Cerebellar cortex (tissue), 1 donor: ENCODE measurements at regions not wholly inside any gene's neighbourhood (a gene's known extent, or its start where the extent isn't known, plus 50 kb on each side); places are given as distances from the start of the nearest gene placed in this dataset.
"Not testable (repeated sequence)": the region's sequence is repeated elsewhere in the genome, so short reads cannot be mapped to it uniquely, and the experiment has no call there.

ENCODE experiments used
- DNase-seq: peaks from one replicate; pipeline ENCODE4 v3.0.0-alpha.2; 2015; ENCODE audit warnings: low spot score

GRCh38 chr7:156036153-156036552 lies 223.9 kb upstream of the SHH start:
- DNase-seq = no peak

- not testable (repeated sequence) for DNase-seq
Measured at GRCh38 chr7:156035387-156035786, 223.1 kb upstream of the SHH start.

GRCh38 chr7:156034397-156034796 lies 222.1 kb upstream of the SHH start:
- no peak for DNase-seq

DNA sequence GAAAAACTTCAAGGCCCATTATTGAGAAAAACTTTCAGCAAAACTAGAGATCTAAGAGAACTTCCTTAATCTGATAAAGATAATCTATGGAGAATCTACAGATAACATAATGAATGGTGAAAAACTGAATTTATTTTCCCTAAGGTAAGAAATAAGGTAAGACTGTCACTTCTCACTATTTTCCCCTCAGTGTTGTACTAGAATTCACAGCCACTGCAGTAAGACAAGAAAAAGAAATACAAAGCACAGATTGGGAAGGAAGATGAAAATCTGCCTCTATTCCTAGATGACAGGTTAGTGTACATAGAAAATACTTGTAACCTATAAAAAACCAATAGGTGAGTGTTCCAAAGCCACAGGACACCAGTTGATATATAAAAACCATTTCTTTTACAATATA lies 220.7 kb upstream of the SHH start:
- no peak for DNase-seq

DNA sequence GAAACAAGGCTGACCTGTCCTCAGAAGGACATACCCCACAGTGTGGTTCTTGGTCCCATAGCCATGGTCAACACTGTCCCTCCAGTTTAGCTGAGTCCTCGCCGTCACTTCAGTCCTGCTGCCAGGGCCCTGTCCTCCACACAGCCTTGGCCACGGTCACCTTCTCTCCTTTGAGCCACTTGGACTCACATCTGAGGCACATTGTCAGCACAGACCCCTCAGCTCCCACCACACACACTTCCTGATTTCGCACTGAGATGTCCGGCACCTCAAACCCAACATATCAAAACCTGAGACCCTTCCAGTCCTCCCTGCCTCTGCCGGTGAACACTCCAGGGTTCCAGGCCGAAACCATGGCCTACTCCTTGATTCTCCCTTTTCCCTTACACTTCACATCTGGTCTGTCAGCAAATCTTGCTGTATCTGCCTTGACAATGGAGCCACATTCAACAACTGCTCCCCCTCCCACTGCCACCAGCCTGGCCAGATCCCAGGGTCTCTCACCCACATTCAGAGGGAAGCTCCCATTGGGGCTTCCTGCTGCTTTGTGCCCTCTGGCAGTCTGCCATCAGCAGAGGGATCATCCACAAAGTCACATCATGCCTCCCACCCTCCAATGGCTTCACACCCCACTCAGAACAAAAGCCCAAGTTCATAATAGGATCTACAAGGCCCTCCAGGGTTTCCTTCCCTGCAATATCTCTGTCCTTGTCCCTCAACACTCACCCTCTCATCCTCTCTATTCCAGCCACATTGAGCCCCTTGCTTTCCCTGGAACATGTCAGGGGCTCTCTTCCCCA lies 219.6 kb upstream of the SHH start:
- DNase-seq = no peak

- DNase-seq = no peak
Measured at GRCh38 chr7:156029460-156030007, 217.3 kb upstream of the SHH start.

- DNase-seq = no peak
Measured at GRCh38 chr7:156028521-156028920, 216.3 kb upstream of the SHH start.

DNA sequence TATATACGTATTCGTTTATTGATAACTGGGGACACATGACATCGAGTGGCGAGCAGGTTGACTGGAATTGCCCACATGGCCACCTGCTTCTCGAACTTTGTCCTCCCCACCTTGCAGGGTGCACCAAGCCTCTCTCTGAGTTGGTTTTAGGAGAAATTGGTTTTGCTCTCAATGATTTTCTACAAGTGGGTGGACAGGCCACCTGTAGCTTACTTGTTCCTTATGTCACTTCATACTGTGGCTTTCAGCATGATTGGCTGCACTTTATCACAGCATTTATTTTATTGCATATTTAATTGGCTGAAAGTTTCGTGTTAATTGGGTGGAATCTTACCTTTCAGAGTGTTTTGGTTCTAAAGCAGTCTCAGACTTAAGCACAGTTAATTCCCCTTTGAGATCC lies 215.6 kb upstream of the SHH start:
- no peak for DNase-seq

DNA sequence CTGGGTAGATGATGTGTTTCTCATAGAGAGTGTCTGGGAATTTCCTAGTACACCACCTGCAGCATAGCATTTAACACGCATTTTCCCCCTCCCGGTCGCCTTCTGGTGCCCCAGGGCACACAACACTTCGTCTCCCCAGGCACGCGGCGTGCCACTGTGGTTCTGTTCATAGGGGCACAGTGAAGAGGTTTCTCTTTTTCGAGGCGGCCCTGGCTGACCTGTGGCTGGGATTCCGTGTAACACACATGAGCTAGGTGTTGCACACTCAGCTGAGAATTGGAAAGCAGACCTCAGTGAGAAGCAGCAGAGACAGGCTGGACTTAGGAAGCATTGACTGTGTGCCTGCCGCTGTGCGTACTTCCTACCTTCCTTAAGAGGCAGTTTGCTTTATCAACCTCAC lies 214.3 kb upstream of the SHH start:
- no peak for DNase-seq

GRCh38 chr7:156026076-156026600 lies 213.9 kb upstream of the SHH start:
- no peak for DNase-seq

- DNase-seq = no peak
Measured at GRCh38 chr7:156025675-156026074, 213.4 kb upstream of the SHH start.

DNA sequence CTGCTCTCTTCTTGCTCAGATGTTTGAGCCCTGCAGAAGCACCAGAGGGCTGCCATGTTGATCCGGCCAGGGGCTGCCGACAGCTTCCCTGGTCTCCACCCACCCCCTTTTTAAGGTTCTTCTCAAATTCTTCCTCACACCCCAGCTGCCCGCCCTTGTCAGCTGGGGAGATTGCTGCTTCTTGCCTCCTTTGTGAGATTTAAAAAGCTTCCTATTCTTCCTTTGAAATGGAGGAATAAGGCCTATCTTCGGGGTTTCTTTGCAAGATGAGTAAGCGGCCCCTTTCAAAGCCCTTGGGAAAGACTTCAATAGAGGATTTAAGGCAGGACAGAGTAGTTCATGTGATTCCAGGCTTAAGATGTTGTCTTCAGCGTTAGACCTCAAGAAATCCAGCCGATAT lies 211.9 kb upstream of the SHH start:
- no peak for DNase-seq

GRCh38 chr7:156022483-156023459 lies 210.5 kb upstream of the SHH start:
- DNase-seq = no peak

- DNase-seq = no peak
Measured at GRCh38 chr7:156021471-156021870, 209.2 kb upstream of the SHH start.

DNA sequence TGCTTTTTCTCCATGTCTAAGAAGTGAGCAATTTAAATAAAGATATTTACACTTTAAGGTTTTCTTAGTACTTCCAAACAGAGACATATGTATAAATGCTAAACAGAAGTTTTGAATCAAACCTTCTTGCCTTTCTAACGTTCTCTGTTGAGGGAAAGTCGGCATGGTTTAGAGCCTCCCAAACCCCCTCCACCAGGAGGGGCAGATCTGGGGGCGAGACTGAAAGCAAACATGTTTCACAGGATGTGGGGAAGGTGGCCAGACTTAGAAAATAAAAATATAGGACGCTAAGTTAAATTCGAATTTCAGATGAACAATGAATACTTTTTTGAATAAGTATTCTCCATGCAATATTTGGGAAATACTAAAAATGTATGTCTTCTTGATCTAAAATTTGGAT lies 208.3 kb upstream of the SHH start:
- no peak for DNase-seq

GRCh38 chr7:156019776-156020565 lies 207.7 kb upstream of the SHH start:
- DNase-seq = no peak

DNA sequence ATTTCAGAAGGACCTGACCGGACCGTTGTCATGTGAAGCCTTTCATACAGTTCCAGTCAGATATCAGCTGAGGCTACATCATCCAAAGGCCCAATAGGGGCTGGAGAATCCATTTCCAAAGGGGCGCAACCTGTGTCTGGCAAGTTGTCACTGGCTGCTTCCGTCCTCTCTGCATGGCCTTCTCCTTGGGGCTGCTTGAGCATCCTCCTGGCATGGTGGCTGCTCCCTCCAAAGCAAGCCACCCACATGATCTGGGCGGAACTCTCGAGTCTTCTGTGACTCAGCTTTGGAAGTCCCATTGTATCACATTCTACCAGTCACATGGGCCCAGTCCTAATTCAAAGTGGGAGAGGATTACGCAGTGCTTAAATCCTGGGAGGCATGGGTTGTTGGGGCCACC lies 207.0 kb upstream of the SHH start:
- no peak for DNase-seq

DNA sequence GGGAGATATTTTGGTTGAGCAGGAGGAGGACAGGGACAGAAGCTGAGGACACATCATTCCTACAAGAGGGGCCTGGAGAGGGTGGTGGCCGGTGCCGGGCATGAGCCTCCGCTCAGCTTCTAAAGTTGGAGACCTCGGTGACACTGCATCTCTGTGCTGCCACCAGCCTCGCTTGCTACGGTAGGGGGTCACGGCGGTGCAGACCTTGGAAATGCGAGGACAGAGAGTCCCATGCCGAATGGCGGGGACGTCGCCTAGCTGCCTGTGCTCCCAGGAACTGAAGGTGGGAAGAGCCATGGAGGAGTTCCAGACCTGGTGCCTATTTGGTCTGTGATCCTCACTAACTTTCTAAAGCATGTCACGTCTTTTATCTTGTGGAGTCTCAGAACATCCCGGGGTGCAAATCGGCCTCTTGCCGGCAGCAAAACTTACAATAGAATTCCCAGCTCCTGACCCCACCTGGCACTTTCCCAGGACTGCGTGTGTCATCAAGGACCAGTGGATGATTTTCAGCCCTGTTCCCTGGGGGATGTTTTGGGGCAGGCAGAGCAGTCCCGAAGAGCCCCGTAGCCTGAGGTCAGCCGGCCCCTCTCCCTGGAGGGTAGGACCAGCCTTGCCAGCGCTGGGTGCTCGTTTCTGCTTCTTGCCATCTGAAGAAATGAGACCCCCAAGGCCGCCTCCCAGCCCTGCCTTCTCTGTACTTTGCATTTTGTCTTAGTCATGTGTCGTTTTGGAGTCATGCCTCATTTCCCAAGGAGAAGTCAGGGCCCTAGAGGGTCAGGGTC lies 205.8 kb upstream of the SHH start:
- DNase-seq = no peak

- DNase-seq = no peak
Measured at GRCh38 chr7:156017431-156017830, 205.2 kb upstream of the SHH start.

DNA sequence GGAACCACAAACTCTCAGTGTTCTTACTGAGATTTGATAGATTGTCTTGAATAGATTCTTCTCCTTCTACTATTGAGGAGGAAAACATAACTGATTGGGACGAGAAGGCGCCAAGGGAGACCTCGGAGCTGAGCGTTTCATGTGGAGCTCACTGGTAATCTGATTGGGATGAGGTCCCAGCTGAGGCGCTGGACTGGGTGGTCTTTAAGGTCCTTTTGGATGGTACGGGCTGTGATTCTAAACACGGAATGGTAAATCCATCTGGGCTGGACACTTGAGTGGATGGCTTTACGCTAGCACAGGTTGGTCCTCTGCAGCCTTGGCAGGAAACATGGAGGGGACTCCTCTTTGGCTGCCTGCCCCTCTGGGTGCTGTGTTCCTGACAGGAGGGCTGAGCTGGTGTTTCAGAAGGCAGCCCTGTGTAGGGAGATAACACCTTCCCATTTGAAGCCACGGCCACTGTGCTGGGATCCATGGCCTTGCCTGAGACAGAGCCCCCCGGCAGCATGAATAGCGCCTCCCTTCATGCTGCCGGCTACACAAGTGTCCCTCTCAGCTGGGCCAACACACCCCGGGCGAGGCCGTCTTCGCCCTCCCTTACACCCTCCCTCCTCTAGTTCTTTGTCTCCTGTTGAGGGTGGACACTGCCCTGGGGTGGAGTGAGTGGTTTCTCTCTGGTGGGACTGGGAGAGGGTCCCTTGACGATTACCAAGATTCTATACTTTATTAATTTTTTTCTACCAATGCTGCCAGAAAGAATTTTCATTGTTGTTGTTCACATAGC lies 203.2 kb upstream of the SHH start:
- no peak for DNase-seq
